ENCODE measurements at regions not wholly inside any gene's neighbourhood (a gene's known extent, or its start where the extent isn't known, plus 50 kb on each side); places are given as distances from the start of the nearest gene placed in this dataset.

- intact Hi-C loops (cut with micrococcal nuclease; ENCODE audit: unreplicated experiment): no loop called here
- Histone ChIP-seq H3K27me3 (replicated peaks in 1 of 2; ENCODE audit: control insufficient read depth in 2 of 2, insufficient read depth in 2 of 2, low read length in 1 of 2) (no peaks in the 10 kb centered on the region), H3K4me3 (no peak overlapping the region), H3K27ac (ENCODE audit: control insufficient read depth, insufficient read depth) (no peak overlapping the region), H3K9me3 (replicated peaks; ENCODE audit: control insufficient read depth, insufficient read depth, low read length) (no peaks in the 10 kb centered on the region), H3K4me2 (ENCODE audit: control insufficient read depth, insufficient read depth) (no peak overlapping the region), H3K4me1 (ENCODE audit: control insufficient read depth, insufficient read depth, low read length) (no peaks in the 10 kb centered on the region), H3K9ac (ENCODE audit: control insufficient read depth, insufficient read depth, low read length) (no peak overlapping the region), H4K20me1 (ENCODE audit: control insufficient read depth, insufficient read depth) (no peaks in the 10 kb centered on the region), H3K79me2 (ENCODE audit: control insufficient read depth, insufficient read depth, low read length) (no peaks in the 10 kb centered on the region), H2AFZ (ENCODE audit: control insufficient read depth, low read depth, low read length) (no peak overlapping the region), H3K36me3 (ENCODE audit: control insufficient read depth in 2 of 2, insufficient read depth in 2 of 2, low read length in 1 of 2) (no peaks in the 10 kb centered on the region)
- WGBS (ENCODE audit: insufficient coverage, insufficient replicate concordance, low lambda C conversion rate, missing lambda C conversion rate): 26% methylated on average over 5 of the region's 5 CpGs
- CTCF ChIA-PET: no interaction called here
- BruUV-seq (replicated peaks): no TSS peak
- DNase-seq (ENCODE audit: low read depth, low spot score) (no peak), ATAC-seq (no peak), FAIRE-seq (no peak)
- POLR2A ChIA-PET: no interaction called here
- TF ChIP-seq BACH1 (IDR thresholded peaks at IDR 0.05; ENCODE audit: borderline replicate concordance) (no peak), E4F1 (IDR thresholded peaks at IDR 0.05; ENCODE audit: borderline replicate concordance, partially characterized antibody) (no peak), CHD1 (IDR thresholded peaks at IDR 0.05; ENCODE audit: low read depth, low read length) (no peak), RBBP5 (conservative IDR thresholded peaks at IDR 0.05) (no peak), BCLAF1 (IDR thresholded peaks at IDR 0.05) (no peak), POLR2AphosphoS2 (IDR thresholded peaks at IDR 0.05; ENCODE audit: low read depth, low read length) (no peak), SRF (IDR thresholded peaks at IDR 0.05; ENCODE audit: low read depth in 2 of 2, low read length in 2 of 2) (no peak), PBX3 (IDR thresholded peaks at IDR 0.05; ENCODE audit: insufficient replicate concordance, low read depth, low read length) (no peak), ZBTB11 (CRISPR knock-in tag; IDR thresholded peaks at IDR 0.05) (no peak), RFX5 (IDR thresholded peaks at IDR 0.05; ENCODE audit: low read depth, low read length) (no peak)
- RAD21 ChIA-PET (ENCODE audit: unreplicated experiment): no interaction called here
- SMC1A ChIA-PET (ENCODE audit: uncharacterized antibody, unreplicated experiment): interaction anchor here (1.3 kb wide), 1 partner anchor 11 kb away, joined by 3 read pairs; no protein-coding TSS in a partner anchor
- in situ Hi-C loops (cut with MboI): no loop called here
Measured at GRCh38 chr18:55768255-55768654, 180.3 kb upstream of the TCF4 start.
